Lower lobe of right lung (tissue), 2 donors: ENCODE measurements at regions not wholly inside any gene's neighbourhood (a gene's known extent, or its start where the extent isn't known, plus 50 kb on each side); places are given as distances from the start of the nearest gene placed in this dataset.

Experiments
- ATAC-seq, 2 donors: fragments of 200-7000 bp; cut with Tn5 transposase; one replicate each; pipeline ENCODE4 v1.9.1; 2020 to 2022; ENCODE audit warnings: mild to moderate bottlenecking in 2 of 2, moderate library complexity in 2 of 2
- DNase-seq: peaks from one replicate; pipeline ENCODE4 v3.0.0-alpha.2; 2020
- H3K27ac ChIP-seq: fragments of 200-600 bp; one replicate; pipeline ENCODE4 v1.8.0; 2022
- H3K27me3 ChIP-seq: fragments of 200-600 bp; one replicate; pipeline ENCODE4 v1.8.0; 2022; ENCODE audit warnings: low read depth
- H3K36me3 ChIP-seq: fragments of 200-600 bp; one replicate; pipeline ENCODE4 v1.8.0; 2022; ENCODE audit warnings: mild to moderate bottlenecking
- H3K4me1 ChIP-seq: fragments of 200-600 bp; one replicate; pipeline ENCODE4 v1.8.0; 2022
- H3K4me3 ChIP-seq: fragments of 200-600 bp; one replicate; pipeline ENCODE4 v1.8.0; 2022; ENCODE audit warnings: mild to moderate bottlenecking
- H3K9me3 ChIP-seq: fragments of 200-600 bp; one replicate; pipeline ENCODE4 v1.8.0; 2022
- intact Hi-C: fragments of 100-400 bp; cut with DNase I; formaldehyde crosslinking; loops from one replicate; pipeline ENCODE4 v1.11.0; 2022
- TF ChIP-seq, protein P1 (sequence below): fragments of 200-600 bp; IDR thresholded peaks from one replicate; pipeline ENCODE4 v1.8.0; 2022; ENCODE audit warnings: antibody characterized with exemption, mild to moderate bottlenecking
- donor health status: DM: no; HTN: yes; CAD: no; lungs with severe emphysema.

DNA sequence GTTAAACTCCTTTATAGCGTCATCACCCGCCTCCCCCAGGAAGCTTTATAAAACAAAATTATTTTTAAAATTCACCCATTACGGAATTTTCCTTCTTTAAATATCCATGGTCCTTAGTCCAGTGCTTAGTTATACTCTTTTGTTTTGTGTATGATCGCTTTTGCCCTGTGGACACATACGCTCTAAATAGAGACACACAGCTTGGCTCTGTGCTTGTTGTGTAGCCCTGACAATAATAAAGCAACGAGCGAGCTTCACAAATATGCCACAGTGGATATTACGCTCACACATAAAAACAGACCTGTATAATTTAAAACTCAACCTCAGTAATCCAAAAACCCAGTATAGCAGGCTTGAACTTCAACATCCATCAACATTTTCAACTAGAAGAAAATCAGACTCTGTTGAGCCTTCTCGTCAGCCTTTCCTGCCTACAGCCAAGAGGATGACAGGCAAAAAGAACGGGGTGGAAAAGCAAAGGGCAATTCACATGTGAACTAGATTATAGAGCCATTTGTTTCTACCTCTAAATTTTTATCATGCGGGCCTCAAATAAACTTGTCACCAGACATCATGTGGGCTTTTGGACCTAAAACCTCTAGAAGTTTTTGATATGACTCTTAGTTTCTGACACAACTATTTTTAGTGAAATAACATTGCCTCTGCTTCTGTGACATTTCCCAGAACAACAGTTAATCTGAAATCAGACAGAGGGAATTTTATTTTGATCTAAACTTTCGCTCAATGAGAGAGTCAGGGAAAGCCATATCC is 89.6 kb upstream of the THBS1 start:
- intact Hi-C loops, result loop anchor here (10.0 kb wide), 1 partner anchor 84 kb away; no protein-coding TSS in a partner anchor
- TF ChIP-seq, protein P1, sequence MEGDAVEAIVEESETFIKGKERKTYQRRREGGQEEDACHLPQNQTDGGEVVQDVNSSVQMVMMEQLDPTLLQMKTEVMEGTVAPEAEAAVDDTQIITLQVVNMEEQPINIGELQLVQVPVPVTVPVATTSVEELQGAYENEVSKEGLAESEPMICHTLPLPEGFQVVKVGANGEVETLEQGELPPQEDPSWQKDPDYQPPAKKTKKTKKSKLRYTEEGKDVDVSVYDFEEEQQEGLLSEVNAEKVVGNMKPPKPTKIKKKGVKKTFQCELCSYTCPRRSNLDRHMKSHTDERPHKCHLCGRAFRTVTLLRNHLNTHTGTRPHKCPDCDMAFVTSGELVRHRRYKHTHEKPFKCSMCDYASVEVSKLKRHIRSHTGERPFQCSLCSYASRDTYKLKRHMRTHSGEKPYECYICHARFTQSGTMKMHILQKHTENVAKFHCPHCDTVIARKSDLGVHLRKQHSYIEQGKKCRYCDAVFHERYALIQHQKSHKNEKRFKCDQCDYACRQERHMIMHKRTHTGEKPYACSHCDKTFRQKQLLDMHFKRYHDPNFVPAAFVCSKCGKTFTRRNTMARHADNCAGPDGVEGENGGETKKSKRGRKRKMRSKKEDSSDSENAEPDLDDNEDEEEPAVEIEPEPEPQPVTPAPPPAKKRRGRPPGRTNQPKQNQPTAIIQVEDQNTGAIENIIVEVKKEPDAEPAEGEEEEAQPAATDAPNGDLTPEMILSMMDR, result no peak
- no peak overlapping the region for H3K27ac ChIP-seq

DNA sequence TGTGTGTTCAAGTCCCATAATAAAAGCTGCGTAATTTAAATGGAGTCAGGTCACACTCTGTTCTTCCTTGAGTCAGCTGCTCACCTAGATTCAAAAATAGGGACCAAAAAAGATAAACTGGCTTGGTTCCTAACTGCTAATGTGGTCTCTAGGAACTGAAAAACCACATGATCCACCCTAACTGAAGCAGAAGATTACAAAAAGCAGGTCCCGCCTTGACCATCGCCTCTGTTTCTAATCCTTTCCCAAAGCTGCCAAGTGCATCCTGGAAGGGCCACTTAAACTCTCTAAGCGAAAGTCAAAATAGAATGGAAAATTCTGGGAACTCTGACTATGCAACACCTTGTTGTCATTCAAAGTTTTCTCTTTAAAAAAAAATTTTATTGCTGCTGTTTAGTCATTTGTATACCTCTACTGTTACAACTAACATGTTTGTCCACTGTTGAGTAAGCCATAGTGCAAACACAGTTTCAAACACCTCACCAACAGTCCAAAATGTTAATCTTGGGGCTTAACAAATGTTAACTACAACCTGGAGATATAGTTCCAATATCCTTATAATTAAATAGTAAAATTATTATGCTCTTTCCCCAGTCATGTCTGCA is 88.9 kb upstream of the THBS1 start:
- Histone ChIP-seq H3K4me1 (peaks cover 4% of the 10 kb centered on the region), H3K36me3 (no peaks in the 10 kb centered on the region), H3K27ac (no peak overlapping the region), H3K9me3 (no peaks in the 10 kb centered on the region), H3K27me3 (no peaks in the 10 kb centered on the region), H3K4me3 (no peak overlapping the region)
- ATAC-seq (no peak), DNase-seq (no peak)
- intact Hi-C loops, result loop anchor here (10.0 kb wide), 1 partner anchor 83 kb away; no protein-coding TSS in a partner anchor
- TF ChIP-seq, protein P1, result no peak

More for the DNA sequence above, 89.6 kb upstream of the THBS1 start:
- no peaks in the 10 kb centered on the region for H3K36me3 ChIP-seq
- no peaks in the 10 kb centered on the region for H3K27me3 ChIP-seq
- no peaks in the 10 kb centered on the region for H3K9me3 ChIP-seq
- DNase-seq (no peak), ATAC-seq (no peak)
- H3K4me1 ChIP-seq, result peaks cover 4% of the 10 kb centered on the region
- no peak overlapping the region for H3K4me3 ChIP-seq

DNA sequence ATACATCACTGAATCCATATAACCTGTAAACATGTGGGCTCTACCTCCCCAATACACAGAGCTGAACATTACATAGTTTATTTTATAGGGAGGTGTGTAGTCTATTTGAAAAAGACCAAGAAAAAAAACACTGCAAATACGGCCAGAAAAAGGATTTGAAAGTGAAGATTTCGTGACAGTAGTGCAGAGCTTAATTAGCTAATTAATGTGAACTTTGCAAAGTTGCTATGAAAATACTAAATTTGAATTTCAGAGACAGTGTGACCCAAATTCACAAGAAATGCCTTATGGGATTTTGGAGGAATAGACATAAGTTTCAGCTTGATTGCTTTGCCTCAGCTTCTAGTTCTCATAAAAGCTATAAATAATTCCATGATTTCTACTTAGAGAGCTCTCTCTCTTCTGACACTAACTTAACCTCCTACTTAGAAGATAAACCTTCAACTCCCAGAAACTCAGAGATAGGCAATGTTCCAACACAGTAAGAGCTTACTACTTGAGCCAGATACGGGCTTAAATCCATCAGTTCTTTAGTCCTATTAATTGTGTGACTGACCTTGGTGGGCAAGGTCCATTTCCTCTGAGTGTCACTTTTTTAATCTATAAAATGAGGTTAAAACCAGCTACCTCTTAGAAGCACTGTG is 87.3 kb upstream of the THBS1 start:
- intact Hi-C loops, result loop anchor here (10.0 kb wide), 1 partner anchor 81 kb away; no protein-coding TSS in a partner anchor
- ATAC-seq, result no peak
- H3K4me3 ChIP-seq, result no peak overlapping the region
- no peaks in the 10 kb centered on the region for H3K36me3 ChIP-seq
- DNase-seq, result no peak
- H3K27ac ChIP-seq, result no peak overlapping the region
- peaks cover 4% of the 10 kb centered on the region for H3K4me1 ChIP-seq
- no peaks in the 10 kb centered on the region for H3K9me3 ChIP-seq
- TF ChIP-seq, protein P1, result no peak
- H3K27me3 ChIP-seq, result no peaks in the 10 kb centered on the region

DNA sequence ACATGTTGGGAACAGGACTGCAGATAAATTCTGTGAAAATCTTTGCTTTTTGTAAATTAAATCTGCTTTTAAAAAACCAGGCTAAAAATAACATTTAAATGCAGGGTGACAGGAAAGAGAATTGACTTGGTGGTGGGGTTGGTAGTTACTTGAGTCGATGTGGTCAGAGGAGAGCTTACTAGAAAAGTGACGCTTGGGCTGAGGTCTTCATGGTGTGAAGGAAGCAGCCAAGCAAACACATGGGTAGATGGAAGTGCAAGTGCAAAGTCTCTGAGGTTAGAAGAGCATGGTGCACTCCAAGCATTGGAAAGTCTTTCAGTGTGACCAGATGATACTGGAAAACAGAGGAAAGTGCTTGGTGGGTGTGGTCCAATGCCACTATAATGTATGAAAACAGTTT is 86.4 kb upstream of the THBS1 start:
- intact Hi-C loops, result loop anchor here (10.0 kb wide), 1 partner anchor 80 kb away; no protein-coding TSS in a partner anchor
- no peak for ATAC-seq
- H3K27me3 ChIP-seq, result no peaks in the 10 kb centered on the region

More for the DNA sequence above, 86.4 kb upstream of the THBS1 start:
- TF ChIP-seq, protein P1, result no peak
- H3K4me1 ChIP-seq, result peaks cover 4% of the 10 kb centered on the region
- no peak for DNase-seq
- H3K4me3 ChIP-seq, result no peak overlapping the region
- no peak overlapping the region for H3K27ac ChIP-seq
- H3K9me3 ChIP-seq, result no peaks in the 10 kb centered on the region
- H3K36me3 ChIP-seq, result no peaks in the 10 kb centered on the region
